Right lung (tissue), 2 donors: ENCODE measurements at regions not wholly inside any gene's neighbourhood (a gene's known extent, or its start where the extent isn't known, plus 50 kb on each side); places are given as distances from the start of the nearest gene placed in this dataset.

Source experiments
- DNase-seq, 2 donors: peaks; one replicate each; pipeline ENCODE4 v3.0.0-alpha.2; 2013

- no peak for DNase-seq
Observed at GRCh38 chr18:45227001-45227742, 388.1 kb upstream of the SLC14A2 start.

- DNase-seq = no peak
Observed at GRCh38 chr18:45228796-45229388, 386.4 kb upstream of the SLC14A2 start.

GRCh38 chr18:45231617-45232016 is 383.7 kb upstream of the SLC14A2 start:
- peak; percentile 61 to 64 for DNase-seq

GRCh38 chr18:45232061-45232460 is 383.2 kb upstream of the SLC14A2 start:
- DNase-seq = no peak

GRCh38 chr18:45236676-45237075 is 378.6 kb upstream of the SLC14A2 start:
- no peak for DNase-seq

GRCh38 chr18:45237343-45238098 is 377.8 kb upstream of the SLC14A2 start:
- DNase-seq = no peak

- no peak for DNase-seq
Observed at GRCh38 chr18:45241271-45241670, 374.0 kb upstream of the SLC14A2 start.

GRCh38 chr18:45241982-45242565 is 373.2 kb upstream of the SLC14A2 start:
- DNase-seq = no peak

- no peak for DNase-seq
Observed at GRCh38 chr18:45243340-45244110, 371.8 kb upstream of the SLC14A2 start.

- DNase-seq = no peak
Observed at GRCh38 chr18:45245091-45245511, 370.2 kb upstream of the SLC14A2 start.

- no peak for DNase-seq
Observed at GRCh38 chr18:45248240-45248903, 366.9 kb upstream of the SLC14A2 start.

GRCh38 chr18:45249246-45249661 is 366.0 kb upstream of the SLC14A2 start:
- DNase-seq = no peak

GRCh38 chr18:45250479-45250878 is 364.8 kb upstream of the SLC14A2 start:
- no peak for DNase-seq

- DNase-seq = no peak
Observed at GRCh38 chr18:45251236-45251635, 364.0 kb upstream of the SLC14A2 start.

- no peak for DNase-seq
Observed at GRCh38 chr18:45252474-45252873, 362.8 kb upstream of the SLC14A2 start.

GRCh38 chr18:45253056-45253565 is 362.2 kb upstream of the SLC14A2 start:
- DNase-seq = no peak

GRCh38 chr18:45253973-45254708 is 361.1 kb upstream of the SLC14A2 start:
- DNase-seq = no peak

GRCh38 chr18:45254709-45255082 is 360.6 kb upstream of the SLC14A2 start:
- DNase-seq = no peak

GRCh38 chr18:45255197-45255890 is 359.9 kb upstream of the SLC14A2 start:
- peak; percentile 63 to 67 for DNase-seq

GRCh38 chr18:45260125-45260524 is 355.2 kb upstream of the SLC14A2 start:
- DNase-seq = no peak
